Endothelial cell of hepatic sinusoid (primary cell): ENCODE measurements at regions not wholly inside any gene's neighbourhood (a gene's known extent, or its start where the extent isn't known, plus 50 kb on each side); places are given as distances from the start of the nearest gene placed in this dataset.

Experiments used
- in situ Hi-C: cut with HindIII; loops from 2 replicates; pipeline ENCODE4 v1.10.0; 2017; ENCODE audit warnings: low sequenced_read_pairs

GRCh38 chr22:22996511-22997261, 73.6 kb upstream of the GNAZ start:
- in situ Hi-C loops: no loop called here

- in situ Hi-C loops: no loop called here
These were observed 72.9 kb upstream of the GNAZ start for GRCh38 chr22:22997262-22997898.

- in situ Hi-C loops: no loop called here
These were observed 72.3 kb upstream of the GNAZ start for GRCh38 chr22:22997988-22998387.

GRCh38 chr22:22999523-22999922, 70.8 kb upstream of the GNAZ start:
- in situ Hi-C loops: no loop called here

- in situ Hi-C loops: no loop called here
These were observed 69.5 kb upstream of the GNAZ start for GRCh38 chr22:23000657-23001347.

GRCh38 chr22:23001463-23001862, 68.9 kb upstream of the GNAZ start:
- in situ Hi-C loops: no loop called here

- in situ Hi-C loops: no loop called here
These were observed 67.6 kb upstream of the GNAZ start for GRCh38 chr22:23002612-23003180.

- in situ Hi-C loops: loop anchor here (5.0 kb wide), 1 partner anchor 109 kb away; no protein-coding TSS in a partner anchor
These were observed 62.5 kb upstream of the GNAZ start for GRCh38 chr22:23007823-23008222.

GRCh38 chr22:23008896-23009295, 61.4 kb upstream of the GNAZ start:
- in situ Hi-C loops: loop anchor here (5.0 kb wide), 1 partner anchor 108 kb away; no protein-coding TSS in a partner anchor
